Spleen (tissue), 7 donors: ENCODE measurements at regions not wholly inside any gene's neighbourhood (a gene's known extent, or its start where the extent isn't known, plus 50 kb on each side); places are given as distances from the start of the nearest gene placed in this dataset.

ENCODE experiments used
- CTCF ChIP-seq, 11 experiments: fragments of 200-600 bp in 7 of 11; fragments of 450-650 bp in 4 of 11; sonication (generic) in 4 of 11; IDR thresholded peaks in 8 of 11; conservative IDR thresholded peaks in 3 of 11; 1 replicate in 7 of 11; 2 replicates in 4 of 11; pipeline versions ENCODE4 v1.4.0 to v1.8.0; 2016 to 2021; ENCODE audit warnings: antibody characterized with exemption in 11 of 11, inconsistent platforms in 4 of 11, mild to moderate bottlenecking in 1 of 11
- POLR2AphosphoS5 ChIP-seq, 3 donors: sonication (generic); formaldehyde crosslinking; IDR thresholded peaks; one replicate each; pipeline ENCODE4 v1.5.1; 2017; ENCODE audit warnings: antibody characterized with exemption in 3 of 3
- donor health status: DM: no; HTN: no; CAD: no; lungs with moderate emphysema.
- donor health status: DM: no; HTN: no; CAD: no.
- donor health status: DM: no; HTN: no; CAD: no.

- no peak for TF ChIP-seq CTCF (IDR thresholded peaks at IDR 0.05 in 8 of 11, conservative IDR thresholded peaks at IDR 0.05 in 3 of 11)
- TF ChIP-seq POLR2AphosphoS5 (IDR thresholded peaks at IDR 0.05): no peak
Observed at GRCh38 chr17:71011391-71011790, 842.1 kb downstream of the KCNJ2 start.
